HepG2 (cell line): ENCODE measurements at regions not wholly inside any gene's neighbourhood (a gene's known extent, or its start where the extent isn't known, plus 50 kb on each side); places are given as distances from the start of the nearest gene placed in this dataset.

Experiments used
- ATAC-seq: fragments of 200-7000 bp; cut with Tn5 transposase; 3 replicates; pipeline ENCODE4 v1.9.1; 2020; ENCODE audit warnings: mild to moderate bottlenecking, moderate library complexity
- BruUV-seq: library from RNA; stranded (reverse); fragments of 400-500 nt; replicated peaks from 2 replicates; lab custom pipeline; 2021; lab: Mats Ljungman, UMichigan
- CTCF ChIA-PET: fragments of 300-600 bp; formaldehyde crosslinking; extraction: SDS; loops from one replicate; lab custom pipeline; 2021; ENCODE audit warnings: low total read pairs, inconsistent platforms, low intra/inter-chr PET ratio; lab: Yijun Ruan, JAX
- POLR2A ChIA-PET: fragments of 350-600 bp; sonication (Branson Sonifier 250); formaldehyde crosslinking; loops from one replicate; lab custom pipeline; 2020; ENCODE audit warnings: antibody characterized with exemption, inconsistent platforms; lab: Yijun Ruan, JAX
- DNase-seq: peaks from one replicate; pipeline ENCODE4 v3.0.0-alpha.2; 2015; ENCODE audit warnings: low spot score
- FAIRE-seq: peaks from 3 replicates; lab custom pipeline; 2011; peaks lifted over from hg19 to GRCh38; lab: Jason Lieb, UNC
- H2AFZ ChIP-seq: one replicate; pipeline ENCODE4 v1.6.1; 2011; ENCODE audit warnings: low read length, inconsistent platforms
- H3K27ac ChIP-seq: fragments of 300-600 bp; 3 replicates; pipeline ENCODE4 v1.8.0; 2011; ENCODE audit warnings: mixed run types, mild to moderate bottlenecking, mixed read lengths, low read length, inconsistent platforms; ENCODE audit not compliant: insufficient read depth; ENCODE audit errors: extremely low read length
- H3K27me3 ChIP-seq, 2 experiments: fragments of 200-600 bp in 1 of 2; 2 replicates in 1 of 2; 3 replicates in 1 of 2; pipeline versions ENCODE4 v1.6.0 to v1.8.0; 2011; ENCODE audit warnings: low read length in 2 of 2, mild to moderate bottlenecking in 2 of 2, moderate library complexity in 2 of 2, inconsistent platforms in 1 of 2; ENCODE audit not compliant: insufficient read depth in 2 of 2, control insufficient read depth in 1 of 2
- H3K36me3 ChIP-seq, 2 experiments: fragments of 200-600 bp in 1 of 2; replicated peaks in 1 of 2; 2 replicates in 1 of 2; 3 replicates in 1 of 2; pipeline versions ENCODE4 v1.5.1 to v1.8.0; 2011; ENCODE audit warnings: low read length in 2 of 2, inconsistent platforms in 1 of 2; ENCODE audit not compliant: insufficient read depth in 2 of 2, control insufficient read depth in 1 of 2
- H3K4me1 ChIP-seq: 2 replicates; pipeline ENCODE4 v1.5.1; 2012; ENCODE audit warnings: low read length, inconsistent platforms; ENCODE audit not compliant: insufficient read depth
- H3K4me2 ChIP-seq: 2 replicates; pipeline ENCODE4 v1.6.0; 2011; ENCODE audit warnings: low read depth, low read length, inconsistent platforms
- H3K4me3 ChIP-seq, 3 experiments: fragments of 200-600 bp in 1 of 3; sonication (generic), shearing (Covaris generic) in 1 of 3; replicated peaks in 1 of 3; 2 replicates each; pipeline ENCODE4 v1.5.1; 2011 to 2016; ENCODE audit warnings: low read length in 3 of 3, inconsistent platforms in 2 of 3, low read depth in 2 of 3, mild to moderate bottlenecking in 2 of 3, control low read depth in 1 of 3, mixed read lengths in 1 of 3; ENCODE audit not compliant: insufficient read depth in 1 of 3
- H3K79me2 ChIP-seq: one replicate; pipeline ENCODE4 v1.6.1; 2011; ENCODE audit warnings: low read length, inconsistent platforms; ENCODE audit not compliant: insufficient read depth
- H3K9ac ChIP-seq: 2 replicates; pipeline ENCODE4 v1.6.0; 2011; ENCODE audit warnings: mild to moderate bottlenecking, low read depth, low read length, inconsistent platforms; ENCODE audit not compliant: insufficient read depth
- H3K9me3 ChIP-seq: 2 replicates; pipeline ENCODE4 v1.5.1; 2012; ENCODE audit warnings: mild to moderate bottlenecking, low read length
- H4K20me1 ChIP-seq: 2 replicates; pipeline ENCODE4 v1.6.0; 2011; ENCODE audit warnings: inconsistent platforms, mild to moderate bottlenecking, low read length, moderate library complexity; ENCODE audit not compliant: insufficient read depth
- ATAD3A ChIP-seq: sonication (generic); formaldehyde crosslinking; IDR thresholded peaks from 2 replicates; pipeline ENCODE4 v1.4.0; 2020; ENCODE audit warnings: missing genetic modification reagents
- CHD4 ChIP-seq: fragments of 200-600 bp; sonication (generic); IDR thresholded peaks from 2 replicates; pipeline ENCODE4 v1.7.0; 2017; ENCODE audit warnings: mild to moderate bottlenecking, low read length, borderline replicate concordance
- FLYWCH1 ChIP-seq: sonication (generic); formaldehyde crosslinking; IDR thresholded peaks from 2 replicates; pipeline ENCODE4 v1.8.1; 2023; ENCODE audit warnings: mild to moderate bottlenecking, missing genetic modification reagents
- FOXP1 ChIP-seq, 2 experiments: fragments of 450-650 bp in 1 of 2; IDR thresholded peaks; 2 replicates each; pipeline ENCODE4 v1.6.1; 2017 to 2018; ENCODE audit warnings: antibody characterized with exemption in 1 of 2
- ISX ChIP-seq: sonication (generic); formaldehyde crosslinking; conservative IDR thresholded peaks from 2 replicates; pipeline ENCODE4 v1.5.0; 2020; ENCODE audit warnings: missing genetic modification reagents
- PPARG ChIP-seq: conservative IDR thresholded peaks from 2 replicates; pipeline ENCODE4 v1.6.1; 2016; ENCODE audit warnings: missing biosample characterization, missing genetic modification reagents
- REXO4 ChIP-seq: sonication (generic); formaldehyde crosslinking; IDR thresholded peaks from 2 replicates; pipeline ENCODE4 v1.8.0; 2022; ENCODE audit warnings: missing genetic modification reagents, mild to moderate bottlenecking, borderline replicate concordance
- RXRB ChIP-seq: IDR thresholded peaks from 2 replicates; pipeline ENCODE4 v1.6.1; 2016; ENCODE audit warnings: borderline replicate concordance, missing genetic modification reagents, missing compliant biosample characterization
- SNAI1 ChIP-seq: sonication (generic); formaldehyde crosslinking; IDR thresholded peaks from 2 replicates; pipeline ENCODE4 v1.5.0; 2020; ENCODE audit warnings: mild to moderate bottlenecking, missing genetic modification reagents, borderline replicate concordance
- XBP1 ChIP-seq: sonication (generic); formaldehyde crosslinking; IDR thresholded peaks from 2 replicates; pipeline ENCODE4 v1.5.0; 2020; ENCODE audit warnings: missing genetic modification reagents
- YEATS2 ChIP-seq: sonication (generic); formaldehyde crosslinking; IDR thresholded peaks from 2 replicates; pipeline ENCODE4 v1.4.0; 2020; ENCODE audit warnings: missing genetic modification reagents, borderline replicate concordance
- ZNF44 ChIP-seq: sonication (generic); formaldehyde crosslinking; IDR thresholded peaks from 2 replicates; pipeline ENCODE4 v1.5.1; 2020; ENCODE audit warnings: mild to moderate bottlenecking, missing genetic modification reagents
- ZNF496 ChIP-seq: sonication (generic); formaldehyde crosslinking; IDR thresholded peaks from 2 replicates; pipeline ENCODE4 v1.8.1; 2023; ENCODE audit warnings: mild to moderate bottlenecking, moderate library complexity, missing genetic modification reagents; ENCODE audit not compliant: insufficient replicate concordance
- ZNF792 ChIP-seq: IDR thresholded peaks from 2 replicates; pipeline ENCODE4 v1.6.1; 2016
- ZSCAN29 ChIP-seq: sonication (generic); formaldehyde crosslinking; conservative IDR thresholded peaks from 2 replicates; pipeline ENCODE4 v1.4.0; 2020; ENCODE audit warnings: mild to moderate bottlenecking, missing genetic modification reagents
- WGBS: methylation state at CpG from one replicate; pipeline ENCODE4 v1.1.6; 2017; ENCODE audit warnings: low lambda C conversion rate; 5-methylcytosine and 5-hydroxymethylcytosine counted together
- in situ Hi-C: cut with HindIII; loops from 2 replicates; pipeline ENCODE4 v1.10.0; 2017; ENCODE audit warnings: low pct_unique_long_range_greater_than_20kb; ENCODE audit not compliant: extremely low pct_ligation_motif_present
- intact Hi-C: fragments of 100-400 bp; cut with micrococcal nuclease; formaldehyde crosslinking; loops from one replicate; pipeline ENCODE4 v1.10.0; 2022; ENCODE audit not compliant: unreplicated experiment
- TF ChIP-seq, protein P1 (sequence below): sonication (generic); formaldehyde crosslinking; IDR thresholded peaks from 2 replicates; pipeline ENCODE4 v1.4.0; 2020; ENCODE audit warnings: mild to moderate bottlenecking, missing genetic modification reagents, borderline replicate concordance
- TF ChIP-seq, protein P2 (sequence below): sonication (generic); formaldehyde crosslinking; conservative IDR thresholded peaks from 2 replicates; pipeline ENCODE4 v1.5.0; 2020; ENCODE audit warnings: missing genetic modification reagents
- TF ChIP-seq, protein P3 (sequence below): sonication (generic); formaldehyde crosslinking; IDR thresholded peaks from 2 replicates; pipeline ENCODE4 v1.5.1; 2020; ENCODE audit warnings: missing genetic modification reagents, mild to moderate bottlenecking, borderline replicate concordance

DNA sequence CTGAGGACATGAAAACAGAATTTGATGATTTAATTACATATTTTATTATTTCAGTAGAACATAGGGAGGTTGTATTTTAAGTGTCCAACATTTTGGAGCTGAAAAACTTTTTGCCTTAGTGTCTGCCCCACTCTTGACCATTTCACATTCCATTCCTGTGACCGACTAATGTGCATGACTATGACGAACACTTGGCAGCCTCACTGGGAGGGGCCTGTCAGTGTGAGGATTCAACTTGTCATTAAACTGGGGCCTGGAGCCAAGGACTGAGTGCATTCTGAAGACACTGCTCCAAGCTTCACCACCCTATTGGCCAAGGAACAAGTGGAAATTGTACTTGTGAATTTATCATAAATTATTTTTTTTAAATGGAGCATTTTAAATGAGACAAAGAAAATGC is 661.3 kb downstream of the BCKDHB start:
- POLR2A ChIA-PET = no interaction called here
- H3K27ac ChIP-seq = no peak overlapping the region
- no peak overlapping the region for H3K4me2 ChIP-seq
- CTCF ChIA-PET = no interaction called here
- H3K27me3 ChIP-seq = no peaks in the 10 kb centered on the region
- H3K36me3 ChIP-seq = no peaks in the 10 kb centered on the region
- DNase-seq (no peak), ATAC-seq (no peak), FAIRE-seq (no peak)
- intact Hi-C loops = no loop called here
- no peak overlapping the region for H3K4me3 ChIP-seq
- H4K20me1 ChIP-seq = no peaks in the 10 kb centered on the region
- in situ Hi-C loops = no loop called here
- BruUV-seq = no TSS peak
- WGBS = 48% methylated on average over 2 of the region's 2 CpGs
- H3K79me2 ChIP-seq = no peaks in the 10 kb centered on the region
- H2AFZ ChIP-seq = no peak overlapping the region
- H3K9ac ChIP-seq = no peak overlapping the region
- H3K4me1 ChIP-seq = no peaks in the 10 kb centered on the region
- H3K9me3 ChIP-seq = peaks cover 36% of the 10 kb centered on the region
- no peak for TF ChIP-seq ZSCAN29 (CRISPR knock-in tag)
- TF ChIP-seq FLYWCH1 (CRISPR knock-in tag) = no peak
- no peak for TF ChIP-seq ISX (CRISPR knock-in tag)
- TF ChIP-seq REXO4 (CRISPR knock-in tag) = no peak
- TF ChIP-seq YEATS2 (CRISPR knock-in tag) = no peak
- no peak for TF ChIP-seq PPARG (CRISPR knock-in tag)
- TF ChIP-seq, protein P1, sequence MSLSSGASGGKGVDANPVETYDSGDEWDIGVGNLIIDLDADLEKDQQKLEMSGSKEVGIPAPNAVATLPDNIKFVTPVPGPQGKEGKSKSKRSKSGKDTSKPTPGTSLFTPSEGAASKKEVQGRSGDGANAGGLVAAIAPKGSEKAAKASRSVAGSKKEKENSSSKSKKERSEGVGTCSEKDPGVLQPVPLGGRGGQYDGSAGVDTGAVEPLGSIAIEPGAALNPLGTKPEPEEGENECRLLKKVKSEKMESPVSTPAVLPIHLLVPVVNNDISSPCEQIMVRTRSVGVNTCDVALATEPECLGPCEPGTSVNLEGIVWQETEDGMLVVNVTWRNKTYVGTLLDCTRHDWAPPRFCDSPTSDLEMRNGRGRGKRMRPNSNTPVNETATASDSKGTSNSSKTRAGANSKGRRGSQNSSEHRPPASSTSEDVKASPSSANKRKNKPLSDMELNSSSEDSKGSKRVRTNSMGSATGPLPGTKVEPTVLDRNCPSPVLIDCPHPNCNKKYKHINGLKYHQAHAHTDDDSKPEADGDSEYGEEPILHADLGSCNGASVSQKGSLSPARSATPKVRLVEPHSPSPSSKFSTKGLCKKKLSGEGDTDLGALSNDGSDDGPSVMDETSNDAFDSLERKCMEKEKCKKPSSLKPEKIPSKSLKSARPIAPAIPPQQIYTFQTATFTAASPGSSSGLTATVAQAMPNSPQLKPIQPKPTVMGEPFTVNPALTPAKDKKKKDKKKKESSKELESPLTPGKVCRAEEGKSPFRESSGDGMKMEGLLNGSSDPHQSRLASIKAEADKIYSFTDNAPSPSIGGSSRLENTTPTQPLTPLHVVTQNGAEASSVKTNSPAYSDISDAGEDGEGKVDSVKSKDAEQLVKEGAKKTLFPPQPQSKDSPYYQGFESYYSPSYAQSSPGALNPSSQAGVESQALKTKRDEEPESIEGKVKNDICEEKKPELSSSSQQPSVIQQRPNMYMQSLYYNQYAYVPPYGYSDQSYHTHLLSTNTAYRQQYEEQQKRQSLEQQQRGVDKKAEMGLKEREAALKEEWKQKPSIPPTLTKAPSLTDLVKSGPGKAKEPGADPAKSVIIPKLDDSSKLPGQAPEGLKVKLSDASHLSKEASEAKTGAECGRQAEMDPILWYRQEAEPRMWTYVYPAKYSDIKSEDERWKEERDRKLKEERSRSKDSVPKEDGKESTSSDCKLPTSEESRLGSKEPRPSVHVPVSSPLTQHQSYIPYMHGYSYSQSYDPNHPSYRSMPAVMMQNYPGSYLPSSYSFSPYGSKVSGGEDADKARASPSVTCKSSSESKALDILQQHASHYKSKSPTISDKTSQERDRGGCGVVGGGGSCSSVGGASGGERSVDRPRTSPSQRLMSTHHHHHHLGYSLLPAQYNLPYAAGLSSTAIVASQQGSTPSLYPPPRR (CRISPR knock-in tag) = no peak
- no peak for TF ChIP-seq FOXP1 (IDR thresholded peaks at IDR 0.05)
- TF ChIP-seq FOXP1 (CRISPR knock-in tag; IDR thresholded peaks at IDR 0.05) = no peak
- TF ChIP-seq XBP1 (CRISPR knock-in tag) = no peak
- no peak for TF ChIP-seq CHD4
- TF ChIP-seq, protein P2, sequence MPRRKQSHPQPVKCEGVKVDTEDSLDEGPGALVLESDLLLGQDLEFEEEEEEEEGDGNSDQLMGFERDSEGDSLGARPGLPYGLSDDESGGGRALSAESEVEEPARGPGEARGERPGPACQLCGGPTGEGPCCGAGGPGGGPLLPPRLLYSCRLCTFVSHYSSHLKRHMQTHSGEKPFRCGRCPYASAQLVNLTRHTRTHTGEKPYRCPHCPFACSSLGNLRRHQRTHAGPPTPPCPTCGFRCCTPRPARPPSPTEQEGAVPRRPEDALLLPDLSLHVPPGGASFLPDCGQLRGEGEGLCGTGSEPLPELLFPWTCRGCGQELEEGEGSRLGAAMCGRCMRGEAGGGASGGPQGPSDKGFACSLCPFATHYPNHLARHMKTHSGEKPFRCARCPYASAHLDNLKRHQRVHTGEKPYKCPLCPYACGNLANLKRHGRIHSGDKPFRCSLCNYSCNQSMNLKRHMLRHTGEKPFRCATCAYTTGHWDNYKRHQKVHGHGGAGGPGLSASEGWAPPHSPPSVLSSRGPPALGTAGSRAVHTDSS (CRISPR knock-in tag) = no peak
- no peak for TF ChIP-seq ZNF44
- no peak for TF ChIP-seq RXRB
- TF ChIP-seq SNAI1 (CRISPR knock-in tag) = no peak
- no peak for TF ChIP-seq ZNF496
- no peak for TF ChIP-seq ZNF792
- TF ChIP-seq, protein P3, sequence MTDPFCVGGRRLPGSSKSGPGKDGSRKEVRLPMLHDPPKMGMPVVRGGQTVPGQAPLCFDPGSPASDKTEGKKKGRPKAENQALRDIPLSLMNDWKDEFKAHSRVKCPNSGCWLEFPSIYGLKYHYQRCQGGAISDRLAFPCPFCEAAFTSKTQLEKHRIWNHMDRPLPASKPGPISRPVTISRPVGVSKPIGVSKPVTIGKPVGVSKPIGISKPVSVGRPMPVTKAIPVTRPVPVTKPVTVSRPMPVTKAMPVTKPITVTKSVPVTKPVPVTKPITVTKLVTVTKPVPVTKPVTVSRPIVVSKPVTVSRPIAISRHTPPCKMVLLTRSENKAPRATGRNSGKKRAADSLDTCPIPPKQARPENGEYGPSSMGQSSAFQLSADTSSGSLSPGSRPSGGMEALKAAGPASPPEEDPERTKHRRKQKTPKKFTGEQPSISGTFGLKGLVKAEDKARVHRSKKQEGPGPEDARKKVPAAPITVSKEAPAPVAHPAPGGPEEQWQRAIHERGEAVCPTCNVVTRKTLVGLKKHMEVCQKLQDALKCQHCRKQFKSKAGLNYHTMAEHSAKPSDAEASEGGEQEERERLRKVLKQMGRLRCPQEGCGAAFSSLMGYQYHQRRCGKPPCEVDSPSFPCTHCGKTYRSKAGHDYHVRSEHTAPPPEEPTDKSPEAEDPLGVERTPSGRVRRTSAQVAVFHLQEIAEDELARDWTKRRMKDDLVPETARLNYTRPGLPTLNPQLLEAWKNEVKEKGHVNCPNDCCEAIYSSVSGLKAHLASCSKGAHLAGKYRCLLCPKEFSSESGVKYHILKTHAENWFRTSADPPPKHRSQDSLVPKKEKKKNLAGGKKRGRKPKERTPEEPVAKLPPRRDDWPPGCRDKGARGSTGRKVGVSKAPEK (CRISPR knock-in tag) = no peak
- TF ChIP-seq ATAD3A (CRISPR knock-in tag) = no peak
